Panc1 (cell line): ENCODE measurements at regions not wholly inside any gene's neighbourhood (a gene's known extent, or its start where the extent isn't known, plus 50 kb on each side); places are given as distances from the start of the nearest gene placed in this dataset.

ENCODE experiments used
- POLR2AphosphoS5 ChIP-seq: IDR thresholded peaks from 2 replicates; pipeline ENCODE4 v1.6.1; 2012; ENCODE audit warnings: mild to moderate bottlenecking, low read depth, low read length, moderate library complexity
- SIN3A ChIP-seq: IDR thresholded peaks from 2 replicates; pipeline ENCODE4 v1.6.1; 2012; ENCODE audit warnings: low read depth, mild to moderate bottlenecking, low read length, moderate library complexity, borderline replicate concordance; ENCODE audit not compliant: insufficient read depth
- TF ChIP-seq, protein P1 (sequence below): fragments of 450-650 bp; IDR thresholded peaks from 2 replicates; pipeline ENCODE4 v1.5.1; 2017; ENCODE audit warnings: mild to moderate bottlenecking
- TF ChIP-seq, protein P2 (sequence below), 2 experiments: IDR thresholded peaks; 2 replicates each; pipeline ENCODE4 v1.6.1; 2011 to 2012; ENCODE audit warnings: low read depth in 2 of 2, control low read depth in 1 of 2, low read length in 1 of 2, mild to moderate bottlenecking in 1 of 2, moderate library complexity in 1 of 2; ENCODE audit not compliant: insufficient read depth in 1 of 2

DNA sequence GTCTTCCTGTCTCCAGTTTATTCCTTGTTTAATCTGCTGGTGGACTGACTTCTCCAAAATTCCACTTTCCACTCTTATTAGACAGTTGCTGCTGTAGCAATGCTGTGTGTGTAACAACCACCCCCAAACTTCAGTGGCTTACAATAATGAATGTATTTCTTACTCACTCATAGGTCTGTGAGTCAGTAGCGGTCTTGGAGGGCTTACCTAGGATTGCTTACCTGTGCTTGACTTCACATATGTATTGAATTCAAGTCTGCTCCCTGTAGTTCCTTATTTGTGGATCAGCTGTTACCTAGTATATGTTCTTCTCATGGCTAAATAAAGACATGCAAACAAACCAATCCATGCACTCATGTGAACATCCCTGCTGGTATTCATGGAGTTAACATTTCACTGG is 224.6 kb downstream of the MAP2K6 start:
- TF ChIP-seq, protein P1, sequence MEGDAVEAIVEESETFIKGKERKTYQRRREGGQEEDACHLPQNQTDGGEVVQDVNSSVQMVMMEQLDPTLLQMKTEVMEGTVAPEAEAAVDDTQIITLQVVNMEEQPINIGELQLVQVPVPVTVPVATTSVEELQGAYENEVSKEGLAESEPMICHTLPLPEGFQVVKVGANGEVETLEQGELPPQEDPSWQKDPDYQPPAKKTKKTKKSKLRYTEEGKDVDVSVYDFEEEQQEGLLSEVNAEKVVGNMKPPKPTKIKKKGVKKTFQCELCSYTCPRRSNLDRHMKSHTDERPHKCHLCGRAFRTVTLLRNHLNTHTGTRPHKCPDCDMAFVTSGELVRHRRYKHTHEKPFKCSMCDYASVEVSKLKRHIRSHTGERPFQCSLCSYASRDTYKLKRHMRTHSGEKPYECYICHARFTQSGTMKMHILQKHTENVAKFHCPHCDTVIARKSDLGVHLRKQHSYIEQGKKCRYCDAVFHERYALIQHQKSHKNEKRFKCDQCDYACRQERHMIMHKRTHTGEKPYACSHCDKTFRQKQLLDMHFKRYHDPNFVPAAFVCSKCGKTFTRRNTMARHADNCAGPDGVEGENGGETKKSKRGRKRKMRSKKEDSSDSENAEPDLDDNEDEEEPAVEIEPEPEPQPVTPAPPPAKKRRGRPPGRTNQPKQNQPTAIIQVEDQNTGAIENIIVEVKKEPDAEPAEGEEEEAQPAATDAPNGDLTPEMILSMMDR: no peak
- TF ChIP-seq POLR2AphosphoS5 (no peak), SIN3A (no peak)
- TF ChIP-seq, protein P2, sequence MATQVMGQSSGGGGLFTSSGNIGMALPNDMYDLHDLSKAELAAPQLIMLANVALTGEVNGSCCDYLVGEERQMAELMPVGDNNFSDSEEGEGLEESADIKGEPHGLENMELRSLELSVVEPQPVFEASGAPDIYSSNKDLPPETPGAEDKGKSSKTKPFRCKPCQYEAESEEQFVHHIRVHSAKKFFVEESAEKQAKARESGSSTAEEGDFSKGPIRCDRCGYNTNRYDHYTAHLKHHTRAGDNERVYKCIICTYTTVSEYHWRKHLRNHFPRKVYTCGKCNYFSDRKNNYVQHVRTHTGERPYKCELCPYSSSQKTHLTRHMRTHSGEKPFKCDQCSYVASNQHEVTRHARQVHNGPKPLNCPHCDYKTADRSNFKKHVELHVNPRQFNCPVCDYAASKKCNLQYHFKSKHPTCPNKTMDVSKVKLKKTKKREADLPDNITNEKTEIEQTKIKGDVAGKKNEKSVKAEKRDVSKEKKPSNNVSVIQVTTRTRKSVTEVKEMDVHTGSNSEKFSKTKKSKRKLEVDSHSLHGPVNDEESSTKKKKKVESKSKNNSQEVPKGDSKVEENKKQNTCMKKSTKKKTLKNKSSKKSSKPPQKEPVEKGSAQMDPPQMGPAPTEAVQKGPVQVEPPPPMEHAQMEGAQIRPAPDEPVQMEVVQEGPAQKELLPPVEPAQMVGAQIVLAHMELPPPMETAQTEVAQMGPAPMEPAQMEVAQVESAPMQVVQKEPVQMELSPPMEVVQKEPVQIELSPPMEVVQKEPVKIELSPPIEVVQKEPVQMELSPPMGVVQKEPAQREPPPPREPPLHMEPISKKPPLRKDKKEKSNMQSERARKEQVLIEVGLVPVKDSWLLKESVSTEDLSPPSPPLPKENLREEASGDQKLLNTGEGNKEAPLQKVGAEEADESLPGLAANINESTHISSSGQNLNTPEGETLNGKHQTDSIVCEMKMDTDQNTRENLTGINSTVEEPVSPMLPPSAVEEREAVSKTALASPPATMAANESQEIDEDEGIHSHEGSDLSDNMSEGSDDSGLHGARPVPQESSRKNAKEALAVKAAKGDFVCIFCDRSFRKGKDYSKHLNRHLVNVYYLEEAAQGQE (IDR thresholded peaks at IDR 0.05; ENCODE audit: insufficient read depth in 1 of 2, low read depth in 2 of 2, low read length in 1 of 2): no peak
